B cell (primary cell): ENCODE measurements at regions not wholly inside any gene's neighbourhood (a gene's known extent, or its start where the extent isn't known, plus 50 kb on each side); places are given as distances from the start of the nearest gene placed in this dataset.

Experiments used
- CTCF ChIP-seq: fragments of 200-600 bp; IDR thresholded peaks from one replicate; pipeline ENCODE4 v1.8.0; 2022; ENCODE audit warnings: antibody characterized with exemption, mild to moderate bottlenecking
- EZH2 ChIP-seq: IDR thresholded peaks from 2 replicates; pipeline ENCODE4 v1.6.1; 2012; ENCODE audit warnings: borderline replicate concordance, low read depth, mild to moderate bottlenecking, moderate library complexity, low read length; ENCODE audit not compliant: insufficient read depth, poor library complexity, severe bottlenecking

- TF ChIP-seq CTCF = no peak
- TF ChIP-seq EZH2 = no peak
Measured at GRCh38 chr3:144549166-144549565, 577.5 kb downstream of the DIPK2A start.
